OCI-LY3 (cell line): ENCODE measurements at regions not wholly inside any gene's neighbourhood (a gene's known extent, or its start where the extent isn't known, plus 50 kb on each side); places are given as distances from the start of the nearest gene placed in this dataset.

Experiments
- H2AFZ ChIP-seq: fragments of 200-600, 300-600 bp; shearing (Covaris generic); 2 replicates; pipeline ENCODE4 v1.6.0; 2014; ENCODE audit warnings: antibody characterized with exemption, low read depth, low read length
- H3K27ac ChIP-seq: fragments of 200-600, 300-600 bp; sonication (generic); 2 replicates; pipeline ENCODE4 v1.5.1; 2014; ENCODE audit warnings: mild to moderate bottlenecking, low read length, moderate library complexity, mixed read lengths
- H3K27me3 ChIP-seq: fragments of 200-600, 300-600 bp; sonication (generic); 2 replicates; pipeline ENCODE4 v1.6.1; 2014; ENCODE audit warnings: low read depth, low read length, mixed read lengths
- H3K36me3 ChIP-seq: fragments of 200-600, 300-600 bp; sonication (generic); replicated peaks from 2 replicates; pipeline ENCODE3; 2014; ENCODE audit warnings: low read depth, low read length, mixed read lengths
- H3K4me1 ChIP-seq: fragments of 300-600, 200-600 bp; sonication (generic); 2 replicates; pipeline ENCODE4 v1.6.1; 2014; ENCODE audit warnings: low read length, mixed read lengths
- H3K4me2 ChIP-seq: fragments of 200-600, 300-600 bp; sonication (generic); 2 replicates; pipeline ENCODE4 v1.6.1; 2014; ENCODE audit warnings: low read length, mixed read lengths
- H3K4me3 ChIP-seq: fragments of 300-600, 200-600 bp; sonication (generic); 2 replicates; pipeline ENCODE4 v1.5.1; 2014; ENCODE audit warnings: antibody characterized with exemption, mild to moderate bottlenecking, low read length, moderate library complexity
- H3K79me2 ChIP-seq: fragments of 300-600, 200-600 bp; shearing (Covaris generic); 2 replicates; pipeline ENCODE4 v1.6.1; 2014; ENCODE audit warnings: mild to moderate bottlenecking, low read length, mixed read lengths
- H3K9ac ChIP-seq: fragments of 300-600, 200-600 bp; shearing (Covaris generic); 2 replicates; pipeline ENCODE4 v1.6.0; 2014; ENCODE audit warnings: mild to moderate bottlenecking, low read length, moderate library complexity
- H3K9me3 ChIP-seq: fragments of 200-600, 300-600 bp; shearing (Covaris generic); 2 replicates; pipeline ENCODE4 v1.6.1; 2014; ENCODE audit warnings: low read length, mixed read lengths; ENCODE audit not compliant: insufficient read depth
- H4K20me1 ChIP-seq: fragments of 200-600, 300-600 bp; sonication (generic); 2 replicates; pipeline ENCODE4 v1.6.1; 2016; ENCODE audit warnings: low read length, mixed read lengths; ENCODE audit not compliant: insufficient read depth
- EZH2phosphoT487 ChIP-seq: fragments of 200-600 bp; shearing (Covaris generic); IDR thresholded peaks from 2 replicates; pipeline ENCODE4 v1.6.1; 2018; ENCODE audit warnings: antibody characterized with exemption, mixed run types, low read depth
- TF ChIP-seq, protein P1 (sequence below): fragments of 200-600, 300-600 bp; sonication (generic); IDR thresholded peaks from 2 replicates; pipeline ENCODE4 v1.5.1; 2014; ENCODE audit warnings: antibody characterized with exemption, low read length, low read depth

DNA sequence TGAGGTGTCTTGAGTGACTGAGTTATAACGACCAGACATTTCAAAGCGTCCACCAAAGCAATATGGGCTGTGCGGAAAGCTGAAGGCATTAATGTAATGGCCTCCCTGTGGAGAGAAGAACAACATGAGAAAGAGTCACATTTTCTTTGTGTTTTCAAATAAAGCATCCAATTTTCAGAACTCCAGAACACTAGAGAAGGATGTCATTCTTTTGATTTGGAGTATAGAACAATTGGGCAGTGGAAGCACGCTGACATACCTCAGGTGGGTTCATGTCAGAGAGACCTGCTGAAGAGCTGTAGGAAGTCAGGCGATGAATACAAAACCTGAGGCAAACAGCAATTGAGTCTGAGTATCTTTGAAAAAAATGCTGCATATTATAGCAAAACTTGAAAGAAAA lies 556.5 kb downstream of the GABRG2 start:
- no peaks in the 10 kb centered on the region for H3K9me3 ChIP-seq
- H3K4me1 ChIP-seq, result no peaks in the 10 kb centered on the region
- no peaks in the 10 kb centered on the region for H4K20me1 ChIP-seq
- H3K9ac ChIP-seq, result no peak overlapping the region
- no peak for TF ChIP-seq EZH2phosphoT487
- TF ChIP-seq, protein P1, sequence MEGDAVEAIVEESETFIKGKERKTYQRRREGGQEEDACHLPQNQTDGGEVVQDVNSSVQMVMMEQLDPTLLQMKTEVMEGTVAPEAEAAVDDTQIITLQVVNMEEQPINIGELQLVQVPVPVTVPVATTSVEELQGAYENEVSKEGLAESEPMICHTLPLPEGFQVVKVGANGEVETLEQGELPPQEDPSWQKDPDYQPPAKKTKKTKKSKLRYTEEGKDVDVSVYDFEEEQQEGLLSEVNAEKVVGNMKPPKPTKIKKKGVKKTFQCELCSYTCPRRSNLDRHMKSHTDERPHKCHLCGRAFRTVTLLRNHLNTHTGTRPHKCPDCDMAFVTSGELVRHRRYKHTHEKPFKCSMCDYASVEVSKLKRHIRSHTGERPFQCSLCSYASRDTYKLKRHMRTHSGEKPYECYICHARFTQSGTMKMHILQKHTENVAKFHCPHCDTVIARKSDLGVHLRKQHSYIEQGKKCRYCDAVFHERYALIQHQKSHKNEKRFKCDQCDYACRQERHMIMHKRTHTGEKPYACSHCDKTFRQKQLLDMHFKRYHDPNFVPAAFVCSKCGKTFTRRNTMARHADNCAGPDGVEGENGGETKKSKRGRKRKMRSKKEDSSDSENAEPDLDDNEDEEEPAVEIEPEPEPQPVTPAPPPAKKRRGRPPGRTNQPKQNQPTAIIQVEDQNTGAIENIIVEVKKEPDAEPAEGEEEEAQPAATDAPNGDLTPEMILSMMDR, result no peak
- H3K27ac ChIP-seq, result no peak overlapping the region
- no peaks in the 10 kb centered on the region for H3K36me3 ChIP-seq
- H3K79me2 ChIP-seq, result no peaks in the 10 kb centered on the region
- H2AFZ ChIP-seq, result no peak overlapping the region
- no peak overlapping the region for H3K4me2 ChIP-seq
- H3K4me3 ChIP-seq, result no peak overlapping the region
- H3K27me3 ChIP-seq, result no peaks in the 10 kb centered on the region

DNA sequence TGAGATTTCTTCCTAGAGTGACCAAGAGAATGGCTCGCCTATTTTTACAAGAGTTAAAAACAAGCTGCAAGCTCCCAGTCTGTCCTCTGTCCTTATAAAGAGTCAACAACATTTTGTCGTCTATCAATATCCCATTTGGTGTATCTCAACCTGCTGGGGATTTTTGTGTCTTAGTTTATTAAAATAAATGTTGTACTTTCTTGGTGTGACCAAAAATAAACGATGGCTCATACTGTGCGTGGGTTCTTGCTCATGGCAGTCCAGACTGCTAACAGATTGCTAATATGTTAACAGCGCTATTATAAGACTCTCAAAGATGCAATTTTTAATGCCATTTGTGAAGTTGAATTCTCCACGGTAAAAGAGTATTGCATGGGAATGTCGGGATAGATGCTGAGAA lies 569.9 kb downstream of the GABRG2 start:
- no peaks in the 10 kb centered on the region for H3K4me1 ChIP-seq
- H3K27me3 ChIP-seq, result no peaks in the 10 kb centered on the region
- no peaks in the 10 kb centered on the region for H4K20me1 ChIP-seq
- H3K4me2 ChIP-seq, result no peak overlapping the region
- H2AFZ ChIP-seq, result no peak overlapping the region
- no peaks in the 10 kb centered on the region for H3K9me3 ChIP-seq
- H3K79me2 ChIP-seq, result no peaks in the 10 kb centered on the region
- H3K27ac ChIP-seq, result no peak overlapping the region
- H3K36me3 ChIP-seq, result no peaks in the 10 kb centered on the region
- TF ChIP-seq EZH2phosphoT487, result no peak
- TF ChIP-seq, protein P1, result no peak
- H3K9ac ChIP-seq, result no peak overlapping the region
- no peak overlapping the region for H3K4me3 ChIP-seq

DNA sequence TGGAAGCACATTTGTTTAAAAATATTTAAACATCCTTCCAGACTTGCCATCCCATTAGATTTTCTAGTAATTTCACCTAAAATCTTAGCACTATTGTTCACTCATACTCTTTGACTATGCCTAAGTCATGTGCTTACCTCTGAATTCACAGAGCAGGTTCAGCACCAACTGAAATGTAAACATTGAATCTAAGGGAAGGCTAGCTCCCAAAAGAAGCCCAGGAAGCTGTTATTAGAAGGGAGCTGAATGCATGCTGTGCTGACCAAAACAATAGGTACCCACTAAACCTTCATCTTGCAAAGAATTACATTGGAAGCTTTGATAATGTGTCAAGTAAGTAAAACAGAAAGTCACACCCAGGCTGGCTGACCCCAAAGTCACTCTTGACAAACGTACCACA lies 571.3 kb downstream of the GABRG2 start:
- Histone ChIP-seq H3K27me3 (no peaks in the 10 kb centered on the region), H2AFZ (no peak overlapping the region), H3K4me2 (no peak overlapping the region), H3K9me3 (no peaks in the 10 kb centered on the region), H3K4me3 (no peak overlapping the region), H3K9ac (no peak overlapping the region), H3K27ac (no peak overlapping the region), H3K79me2 (no peaks in the 10 kb centered on the region), H3K36me3 (no peaks in the 10 kb centered on the region), H4K20me1 (no peaks in the 10 kb centered on the region), H3K4me1 (no peaks in the 10 kb centered on the region)
- TF ChIP-seq EZH2phosphoT487, result no peak
- TF ChIP-seq, protein P1, result no peak

DNA sequence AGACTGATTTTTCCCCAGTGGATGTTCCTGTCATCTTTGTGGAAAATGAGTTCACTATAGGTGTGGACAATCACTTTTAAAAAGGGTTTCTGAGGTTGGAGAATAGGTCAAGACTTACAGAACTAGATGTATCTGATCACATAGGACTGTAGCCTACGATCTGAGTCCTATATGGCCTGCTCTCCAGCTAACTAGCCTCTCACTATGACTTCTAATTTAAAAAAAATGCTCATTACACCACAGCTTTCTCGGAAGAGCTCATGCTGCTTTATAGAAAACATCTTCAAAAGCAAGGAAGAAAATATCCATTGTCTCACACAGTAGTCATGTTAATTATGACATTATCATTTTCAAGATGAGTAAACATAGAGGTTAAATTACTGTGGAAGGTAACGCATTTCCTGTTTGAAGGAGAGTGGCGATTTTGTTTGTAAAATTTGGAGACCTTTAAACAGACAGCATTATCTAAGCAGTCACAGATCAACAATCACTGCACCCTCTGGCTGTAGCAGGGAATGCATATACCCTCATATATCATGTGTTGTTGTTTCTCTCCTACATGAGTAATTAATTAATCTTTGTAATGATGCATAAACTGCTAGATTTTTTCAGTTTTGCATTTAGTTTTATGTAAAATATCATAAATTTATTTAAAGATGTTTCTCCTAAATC lies 573.7 kb downstream of the GABRG2 start:
- no peak overlapping the region for H3K4me3 ChIP-seq
- no peaks in the 10 kb centered on the region for H3K36me3 ChIP-seq
- no peaks in the 10 kb centered on the region for H3K79me2 ChIP-seq
- H3K4me1 ChIP-seq, result no peaks in the 10 kb centered on the region
- no peak overlapping the region for H3K27ac ChIP-seq
- H2AFZ ChIP-seq, result no peak overlapping the region
- H3K4me2 ChIP-seq, result no peak overlapping the region
- no peaks in the 10 kb centered on the region for H3K9me3 ChIP-seq
- no peaks in the 10 kb centered on the region for H3K27me3 ChIP-seq
- no peaks in the 10 kb centered on the region for H4K20me1 ChIP-seq
- H3K9ac ChIP-seq, result no peak overlapping the region
- TF ChIP-seq EZH2phosphoT487, result no peak
- TF ChIP-seq, protein P1, result no peak
